SU-DHL-6 (cell line): ENCODE measurements at regions not wholly inside any gene's neighbourhood (a gene's known extent, or its start where the extent isn't known, plus 50 kb on each side); places are given as distances from the start of the nearest gene placed in this dataset.

Source experiments
- CTCF ChIP-seq: fragments of 200-600 bp; sonication (generic); IDR thresholded peaks from one replicate; pipeline ENCODE4 v1.5.1; 2017; ENCODE audit warnings: antibody characterized with exemption, mild to moderate bottlenecking, low read length, moderate library complexity; ENCODE audit not compliant: insufficient read depth, poor library complexity, severe bottlenecking
- EZH2phosphoT487 ChIP-seq: fragments of 200-600 bp; sonication (generic), shearing (Covaris generic); conservative IDR thresholded peaks from 2 replicates; pipeline ENCODE4 v1.6.1; 2018; ENCODE audit warnings: mild to moderate bottlenecking, antibody characterized with exemption, low read length, moderate library complexity, mixed read lengths

- TF ChIP-seq CTCF, result no peak
- no peak for TF ChIP-seq EZH2phosphoT487
These were observed 62.1 kb downstream of the ZWINT start for GRCh38 chr10:56298941-56299340.
